WTC11 (cell line): ENCODE measurements at regions not wholly inside any gene's neighbourhood (a gene's known extent, or its start where the extent isn't known, plus 50 kb on each side); places are given as distances from the start of the nearest gene placed in this dataset.

Experiments
- ATAC-seq: fragments of 200-7000 bp; cut with Tn5 transposase; 2 replicates; pipeline ENCODE4 v1.10.0; 2021; ENCODE audit warnings: mild to moderate bottlenecking, moderate library complexity
- CTCF ChIA-PET: fragments of 300-600 bp; sonication (Branson Sonifier 250); formaldehyde crosslinking; loops from one replicate; lab custom pipeline; 2021; ENCODE audit warnings: antibody characterized with exemption; lab: Charles Lee
- POLR2A ChIA-PET: fragments of 350-600 bp; sonication (Branson Sonifier 250); formaldehyde crosslinking; loops from one replicate; lab custom pipeline; 2021; ENCODE audit warnings: antibody characterized with exemption; lab: Charles Lee
- DNase-seq: peaks from one replicate; pipeline ENCODE4 v3.0.0; 2021; ENCODE audit warnings: low spot score
- H3K27ac Mint-ChIP-seq: 2 replicates; pipeline ENCODE4 v1.8.0; 2021; ENCODE audit warnings: mixed read lengths
- H3K27me3 Mint-ChIP-seq: 2 replicates; pipeline ENCODE4 v1.8.0; 2021; ENCODE audit warnings: low read depth, mild to moderate bottlenecking, moderate library complexity, mixed read lengths
- H3K36me3 Mint-ChIP-seq: 2 replicates; pipeline ENCODE4 v1.8.0; 2021; ENCODE audit warnings: mixed read lengths
- H3K4me1 Mint-ChIP-seq: 2 replicates; pipeline ENCODE4 v1.8.0; 2022; ENCODE audit warnings: mixed read lengths
- H3K4me3 Mint-ChIP-seq: 2 replicates; pipeline ENCODE4 v1.8.0; 2021; ENCODE audit warnings: mild to moderate bottlenecking, moderate library complexity, mixed read lengths
- H3K9me3 Mint-ChIP-seq: 2 replicates; pipeline ENCODE4 v1.8.0; 2021; ENCODE audit warnings: mixed read lengths
- FOXK1 ChIP-seq: sonication (generic); formaldehyde crosslinking; IDR thresholded peaks from 2 replicates; pipeline ENCODE4 v1.8.0; 2022; ENCODE audit warnings: mild to moderate bottlenecking, moderate library complexity, missing genetic modification reagents
- GTF2I ChIP-seq: fragments of 250-450 bp; sonication (Bioruptor Pico); conservative IDR thresholded peaks from 2 replicates; pipeline ENCODE4 v1.4.0; 2021; ENCODE audit warnings: mild to moderate bottlenecking
- HMGA2 ChIP-seq: fragments of 250-450 bp; sonication (Bioruptor Pico); IDR thresholded peaks from 2 replicates; pipeline ENCODE4 v1.4.0; 2021; ENCODE audit warnings: mild to moderate bottlenecking, moderate library complexity
- NR1H2 ChIP-seq: sonication (generic); formaldehyde crosslinking; IDR thresholded peaks from 2 replicates; pipeline ENCODE4 v1.9.0; 2021; ENCODE audit warnings: mild to moderate bottlenecking, moderate library complexity, missing genetic modification reagents
- SOX15 ChIP-seq: fragments of 250-450 bp; sonication (Bioruptor Pico); IDR thresholded peaks from 2 replicates; pipeline ENCODE4 v1.9.0; 2021; ENCODE audit warnings: mild to moderate bottlenecking
- ZNF396 ChIP-seq: fragments of 250-450 bp; sonication (Bioruptor Pico); IDR thresholded peaks from 2 replicates; pipeline ENCODE4 v1.8.0; 2021; ENCODE audit warnings: mild to moderate bottlenecking, moderate library complexity, borderline replicate concordance
- ZNF671 ChIP-seq: fragments of 250-450 bp; sonication (Bioruptor Pico); IDR thresholded peaks from 2 replicates; pipeline ENCODE4 v1.8.0; 2021; ENCODE audit warnings: mild to moderate bottlenecking
- TF ChIP-seq, protein P1 (sequence below): sonication (generic); formaldehyde crosslinking; IDR thresholded peaks from 2 replicates; pipeline ENCODE4 v1.8.1; 2023; ENCODE audit warnings: mild to moderate bottlenecking, missing genetic modification reagents, moderate library complexity
- TF ChIP-seq, protein P2 (sequence below): sonication (generic); formaldehyde crosslinking; IDR thresholded peaks from 2 replicates; pipeline ENCODE4 v1.8.0; 2022; ENCODE audit warnings: mild to moderate bottlenecking, missing genetic modification reagents
- TF ChIP-seq, protein P3 (sequence below): sonication (generic); formaldehyde crosslinking; IDR thresholded peaks from 2 replicates; pipeline ENCODE4 v1.8.1; 2022; ENCODE audit warnings: mild to moderate bottlenecking, missing genetic modification reagents, moderate library complexity, borderline replicate concordance
- TF ChIP-seq, protein P4 (sequence below): sonication (generic); formaldehyde crosslinking; IDR thresholded peaks from 2 replicates; pipeline ENCODE4 v1.8.0; 2022; ENCODE audit warnings: mild to moderate bottlenecking, missing genetic modification reagents
- TF ChIP-seq, protein P5 (sequence below): sonication (generic); formaldehyde crosslinking; IDR thresholded peaks from 2 replicates; pipeline ENCODE4 v1.8.1; 2022; ENCODE audit warnings: missing genetic modification reagents, borderline replicate concordance
- TF ChIP-seq, protein P6 (sequence below): sonication (generic); formaldehyde crosslinking; conservative IDR thresholded peaks from 2 replicates; pipeline ENCODE4 v1.8.1; 2022; ENCODE audit warnings: mild to moderate bottlenecking, missing genetic modification reagents
- TF ChIP-seq, protein P7 (sequence below): sonication (generic); formaldehyde crosslinking; conservative IDR thresholded peaks from 2 replicates; pipeline ENCODE4 v1.8.1; 2023; ENCODE audit warnings: mild to moderate bottlenecking, low read depth, missing genetic modification reagents, moderate library complexity
- TF ChIP-seq, protein P8 (sequence below): sonication (generic); formaldehyde crosslinking; IDR thresholded peaks from 2 replicates; pipeline ENCODE4 v1.8.0; 2023; ENCODE audit warnings: missing genetic modification reagents, mild to moderate bottlenecking, borderline replicate concordance
- TF ChIP-seq, protein P9 (sequence below): sonication (generic); formaldehyde crosslinking; IDR thresholded peaks from 2 replicates; pipeline ENCODE4 v1.8.1; 2022; ENCODE audit warnings: low read depth, missing genetic modification reagents, borderline replicate concordance
- TF ChIP-seq, protein P10 (sequence below): sonication (generic); formaldehyde crosslinking; IDR thresholded peaks from 2 replicates; pipeline ENCODE4 v1.8.1; 2023; ENCODE audit warnings: mild to moderate bottlenecking, missing genetic modification reagents
- TF ChIP-seq, protein P11 (sequence below): sonication (generic); formaldehyde crosslinking; IDR thresholded peaks from 2 replicates; pipeline ENCODE4 v1.8.0; 2022; ENCODE audit warnings: mild to moderate bottlenecking, missing genetic modification reagents

DNA sequence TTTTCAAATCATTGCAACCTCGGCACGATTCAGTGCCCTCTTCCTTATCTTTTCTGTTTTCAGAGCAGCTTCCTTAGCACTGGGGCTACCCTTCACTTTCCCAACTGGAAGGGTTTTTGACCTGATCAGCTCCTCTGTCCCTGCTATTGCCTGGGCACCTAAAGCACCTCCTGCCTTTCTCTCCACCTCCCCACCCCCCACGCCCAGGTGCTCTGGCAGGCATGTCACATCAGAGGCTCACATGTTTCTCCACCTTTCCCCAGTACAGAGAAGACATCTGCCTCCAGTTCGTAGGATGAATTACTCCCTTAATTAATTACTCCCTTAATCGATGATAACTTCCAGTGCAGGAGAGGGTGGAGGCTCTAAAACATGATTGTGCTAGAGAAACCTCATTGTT lies 88.7 kb upstream of the LCLAT1 start (continued):
- TF ChIP-seq, protein P1, sequence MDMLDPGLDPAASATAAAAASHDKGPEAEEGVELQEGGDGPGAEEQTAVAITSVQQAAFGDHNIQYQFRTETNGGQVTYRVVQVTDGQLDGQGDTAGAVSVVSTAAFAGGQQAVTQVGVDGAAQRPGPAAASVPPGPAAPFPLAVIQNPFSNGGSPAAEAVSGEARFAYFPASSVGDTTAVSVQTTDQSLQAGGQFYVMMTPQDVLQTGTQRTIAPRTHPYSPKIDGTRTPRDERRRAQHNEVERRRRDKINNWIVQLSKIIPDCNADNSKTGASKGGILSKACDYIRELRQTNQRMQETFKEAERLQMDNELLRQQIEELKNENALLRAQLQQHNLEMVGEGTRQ (CRISPR knock-in tag), result no peak
- no peak for TF ChIP-seq ZNF671
- no peak for TF ChIP-seq SOX15
- TF ChIP-seq, protein P2, sequence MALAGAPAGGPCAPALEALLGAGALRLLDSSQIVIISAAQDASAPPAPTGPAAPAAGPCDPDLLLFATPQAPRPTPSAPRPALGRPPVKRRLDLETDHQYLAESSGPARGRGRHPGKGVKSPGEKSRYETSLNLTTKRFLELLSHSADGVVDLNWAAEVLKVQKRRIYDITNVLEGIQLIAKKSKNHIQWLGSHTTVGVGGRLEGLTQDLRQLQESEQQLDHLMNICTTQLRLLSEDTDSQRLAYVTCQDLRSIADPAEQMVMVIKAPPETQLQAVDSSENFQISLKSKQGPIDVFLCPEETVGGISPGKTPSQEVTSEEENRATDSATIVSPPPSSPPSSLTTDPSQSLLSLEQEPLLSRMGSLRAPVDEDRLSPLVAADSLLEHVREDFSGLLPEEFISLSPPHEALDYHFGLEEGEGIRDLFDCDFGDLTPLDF (CRISPR knock-in tag), result no peak
- TF ChIP-seq GTF2I, result no peak
- TF ChIP-seq, protein P3, sequence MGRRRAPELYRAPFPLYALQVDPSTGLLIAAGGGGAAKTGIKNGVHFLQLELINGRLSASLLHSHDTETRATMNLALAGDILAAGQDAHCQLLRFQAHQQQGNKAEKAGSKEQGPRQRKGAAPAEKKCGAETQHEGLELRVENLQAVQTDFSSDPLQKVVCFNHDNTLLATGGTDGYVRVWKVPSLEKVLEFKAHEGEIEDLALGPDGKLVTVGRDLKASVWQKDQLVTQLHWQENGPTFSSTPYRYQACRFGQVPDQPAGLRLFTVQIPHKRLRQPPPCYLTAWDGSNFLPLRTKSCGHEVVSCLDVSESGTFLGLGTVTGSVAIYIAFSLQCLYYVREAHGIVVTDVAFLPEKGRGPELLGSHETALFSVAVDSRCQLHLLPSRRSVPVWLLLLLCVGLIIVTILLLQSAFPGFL, result no peak
- no peak for TF ChIP-seq FOXK1 (CRISPR knock-in tag)

DNA sequence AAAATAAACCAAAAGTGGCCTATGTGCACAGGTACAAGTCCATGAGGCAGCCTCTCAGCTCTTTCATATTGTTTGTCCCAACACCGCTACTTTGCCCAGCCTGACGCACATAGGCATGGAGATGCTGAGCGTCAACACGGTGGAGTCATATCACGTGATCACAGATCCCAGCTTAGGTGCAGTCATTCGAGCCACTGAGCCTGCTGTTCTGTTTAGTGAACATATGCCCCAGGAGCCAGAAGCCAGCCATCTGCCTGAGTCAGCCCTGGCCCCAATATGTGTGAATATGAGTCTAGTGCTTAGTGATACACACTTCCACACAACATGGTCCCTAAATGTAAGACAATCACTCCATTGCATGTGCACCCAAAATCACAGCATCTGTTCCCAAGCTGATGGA lies 88.2 kb upstream of the LCLAT1 start:
- H3K9me3 Mint-ChIP-seq, result no peaks in the 10 kb centered on the region
- DNase-seq (no peak), ATAC-seq (no peak)
- no peaks in the 10 kb centered on the region for H3K36me3 Mint-ChIP-seq
- H3K4me1 Mint-ChIP-seq, result peaks cover 5% of the 10 kb centered on the region
- no peaks in the 10 kb centered on the region for H3K27me3 Mint-ChIP-seq
- POLR2A ChIA-PET, result no interaction called here
- H3K4me3 Mint-ChIP-seq, result no peak overlapping the region
- CTCF ChIA-PET, result interaction anchor here (1.3 to 1.7 kb wide), 2 partner anchors 194 to 353 kb away, joined by 4 to 5 read pairs; no protein-coding TSS in a partner anchor
- no peak overlapping the region for H3K27ac Mint-ChIP-seq
- TF ChIP-seq, protein P4, sequence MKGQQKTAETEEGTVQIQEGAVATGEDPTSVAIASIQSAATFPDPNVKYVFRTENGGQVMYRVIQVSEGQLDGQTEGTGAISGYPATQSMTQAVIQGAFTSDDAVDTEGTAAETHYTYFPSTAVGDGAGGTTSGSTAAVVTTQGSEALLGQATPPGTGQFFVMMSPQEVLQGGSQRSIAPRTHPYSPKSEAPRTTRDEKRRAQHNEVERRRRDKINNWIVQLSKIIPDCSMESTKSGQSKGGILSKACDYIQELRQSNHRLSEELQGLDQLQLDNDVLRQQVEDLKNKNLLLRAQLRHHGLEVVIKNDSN, result no peak
- TF ChIP-seq, protein P5, sequence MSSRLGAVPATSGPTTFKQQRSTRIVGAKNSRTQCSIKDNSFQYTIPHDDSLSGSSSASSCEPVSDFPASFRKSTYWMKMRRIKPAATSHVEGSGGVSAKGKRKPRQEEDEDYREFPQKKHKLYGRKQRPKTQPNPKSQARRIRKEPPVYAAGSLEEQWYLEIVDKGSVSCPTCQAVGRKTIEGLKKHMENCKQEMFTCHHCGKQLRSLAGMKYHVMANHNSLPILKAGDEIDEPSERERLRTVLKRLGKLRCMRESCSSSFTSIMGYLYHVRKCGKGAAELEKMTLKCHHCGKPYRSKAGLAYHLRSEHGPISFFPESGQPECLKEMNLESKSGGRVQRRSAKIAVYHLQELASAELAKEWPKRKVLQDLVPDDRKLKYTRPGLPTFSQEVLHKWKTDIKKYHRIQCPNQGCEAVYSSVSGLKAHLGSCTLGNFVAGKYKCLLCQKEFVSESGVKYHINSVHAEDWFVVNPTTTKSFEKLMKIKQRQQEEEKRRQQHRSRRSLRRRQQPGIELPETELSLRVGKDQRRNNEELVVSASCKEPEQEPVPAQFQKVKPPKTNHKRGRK, result no peak
- TF ChIP-seq, protein P6, sequence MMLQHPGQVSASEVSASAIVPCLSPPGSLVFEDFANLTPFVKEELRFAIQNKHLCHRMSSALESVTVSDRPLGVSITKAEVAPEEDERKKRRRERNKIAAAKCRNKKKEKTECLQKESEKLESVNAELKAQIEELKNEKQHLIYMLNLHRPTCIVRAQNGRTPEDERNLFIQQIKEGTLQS (CRISPR knock-in tag), result no peak
- TF ChIP-seq, protein P7, sequence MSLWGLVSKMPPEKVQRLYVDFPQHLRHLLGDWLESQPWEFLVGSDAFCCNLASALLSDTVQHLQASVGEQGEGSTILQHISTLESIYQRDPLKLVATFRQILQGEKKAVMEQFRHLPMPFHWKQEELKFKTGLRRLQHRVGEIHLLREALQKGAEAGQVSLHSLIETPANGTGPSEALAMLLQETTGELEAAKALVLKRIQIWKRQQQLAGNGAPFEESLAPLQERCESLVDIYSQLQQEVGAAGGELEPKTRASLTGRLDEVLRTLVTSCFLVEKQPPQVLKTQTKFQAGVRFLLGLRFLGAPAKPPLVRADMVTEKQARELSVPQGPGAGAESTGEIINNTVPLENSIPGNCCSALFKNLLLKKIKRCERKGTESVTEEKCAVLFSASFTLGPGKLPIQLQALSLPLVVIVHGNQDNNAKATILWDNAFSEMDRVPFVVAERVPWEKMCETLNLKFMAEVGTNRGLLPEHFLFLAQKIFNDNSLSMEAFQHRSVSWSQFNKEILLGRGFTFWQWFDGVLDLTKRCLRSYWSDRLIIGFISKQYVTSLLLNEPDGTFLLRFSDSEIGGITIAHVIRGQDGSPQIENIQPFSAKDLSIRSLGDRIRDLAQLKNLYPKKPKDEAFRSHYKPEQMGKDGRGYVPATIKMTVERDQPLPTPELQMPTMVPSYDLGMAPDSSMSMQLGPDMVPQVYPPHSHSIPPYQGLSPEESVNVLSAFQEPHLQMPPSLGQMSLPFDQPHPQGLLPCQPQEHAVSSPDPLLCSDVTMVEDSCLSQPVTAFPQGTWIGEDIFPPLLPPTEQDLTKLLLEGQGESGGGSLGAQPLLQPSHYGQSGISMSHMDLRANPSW (CRISPR knock-in tag), result no peak
- TF ChIP-seq, protein P8, sequence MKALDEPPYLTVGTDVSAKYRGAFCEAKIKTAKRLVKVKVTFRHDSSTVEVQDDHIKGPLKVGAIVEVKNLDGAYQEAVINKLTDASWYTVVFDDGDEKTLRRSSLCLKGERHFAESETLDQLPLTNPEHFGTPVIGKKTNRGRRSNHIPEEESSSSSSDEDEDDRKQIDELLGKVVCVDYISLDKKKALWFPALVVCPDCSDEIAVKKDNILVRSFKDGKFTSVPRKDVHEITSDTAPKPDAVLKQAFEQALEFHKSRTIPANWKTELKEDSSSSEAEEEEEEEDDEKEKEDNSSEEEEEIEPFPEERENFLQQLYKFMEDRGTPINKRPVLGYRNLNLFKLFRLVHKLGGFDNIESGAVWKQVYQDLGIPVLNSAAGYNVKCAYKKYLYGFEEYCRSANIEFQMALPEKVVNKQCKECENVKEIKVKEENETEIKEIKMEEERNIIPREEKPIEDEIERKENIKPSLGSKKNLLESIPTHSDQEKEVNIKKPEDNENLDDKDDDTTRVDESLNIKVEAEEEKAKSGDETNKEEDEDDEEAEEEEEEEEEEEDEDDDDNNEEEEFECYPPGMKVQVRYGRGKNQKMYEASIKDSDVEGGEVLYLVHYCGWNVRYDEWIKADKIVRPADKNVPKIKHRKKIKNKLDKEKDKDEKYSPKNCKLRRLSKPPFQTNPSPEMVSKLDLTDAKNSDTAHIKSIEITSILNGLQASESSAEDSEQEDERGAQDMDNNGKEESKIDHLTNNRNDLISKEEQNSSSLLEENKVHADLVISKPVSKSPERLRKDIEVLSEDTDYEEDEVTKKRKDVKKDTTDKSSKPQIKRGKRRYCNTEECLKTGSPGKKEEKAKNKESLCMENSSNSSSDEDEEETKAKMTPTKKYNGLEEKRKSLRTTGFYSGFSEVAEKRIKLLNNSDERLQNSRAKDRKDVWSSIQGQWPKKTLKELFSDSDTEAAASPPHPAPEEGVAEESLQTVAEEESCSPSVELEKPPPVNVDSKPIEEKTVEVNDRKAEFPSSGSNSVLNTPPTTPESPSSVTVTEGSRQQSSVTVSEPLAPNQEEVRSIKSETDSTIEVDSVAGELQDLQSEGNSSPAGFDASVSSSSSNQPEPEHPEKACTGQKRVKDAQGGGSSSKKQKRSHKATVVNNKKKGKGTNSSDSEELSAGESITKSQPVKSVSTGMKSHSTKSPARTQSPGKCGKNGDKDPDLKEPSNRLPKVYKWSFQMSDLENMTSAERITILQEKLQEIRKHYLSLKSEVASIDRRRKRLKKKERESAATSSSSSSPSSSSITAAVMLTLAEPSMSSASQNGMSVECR (CRISPR knock-in tag), result no peak
- TF ChIP-seq NR1H2 (CRISPR knock-in tag) (no peak), ZNF396 (CRISPR knock-in tag) (no peak), GTF2I (no peak), HMGA2 (CRISPR knock-in tag) (no peak)
- TF ChIP-seq, protein P9, sequence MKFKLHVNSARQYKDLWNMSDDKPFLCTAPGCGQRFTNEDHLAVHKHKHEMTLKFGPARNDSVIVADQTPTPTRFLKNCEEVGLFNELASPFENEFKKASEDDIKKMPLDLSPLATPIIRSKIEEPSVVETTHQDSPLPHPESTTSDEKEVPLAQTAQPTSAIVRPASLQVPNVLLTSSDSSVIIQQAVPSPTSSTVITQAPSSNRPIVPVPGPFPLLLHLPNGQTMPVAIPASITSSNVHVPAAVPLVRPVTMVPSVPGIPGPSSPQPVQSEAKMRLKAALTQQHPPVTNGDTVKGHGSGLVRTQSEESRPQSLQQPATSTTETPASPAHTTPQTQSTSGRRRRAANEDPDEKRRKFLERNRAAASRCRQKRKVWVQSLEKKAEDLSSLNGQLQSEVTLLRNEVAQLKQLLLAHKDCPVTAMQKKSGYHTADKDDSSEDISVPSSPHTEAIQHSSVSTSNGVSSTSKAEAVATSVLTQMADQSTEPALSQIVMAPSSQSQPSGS (CRISPR knock-in tag), result no peak
- TF ChIP-seq, protein P10, sequence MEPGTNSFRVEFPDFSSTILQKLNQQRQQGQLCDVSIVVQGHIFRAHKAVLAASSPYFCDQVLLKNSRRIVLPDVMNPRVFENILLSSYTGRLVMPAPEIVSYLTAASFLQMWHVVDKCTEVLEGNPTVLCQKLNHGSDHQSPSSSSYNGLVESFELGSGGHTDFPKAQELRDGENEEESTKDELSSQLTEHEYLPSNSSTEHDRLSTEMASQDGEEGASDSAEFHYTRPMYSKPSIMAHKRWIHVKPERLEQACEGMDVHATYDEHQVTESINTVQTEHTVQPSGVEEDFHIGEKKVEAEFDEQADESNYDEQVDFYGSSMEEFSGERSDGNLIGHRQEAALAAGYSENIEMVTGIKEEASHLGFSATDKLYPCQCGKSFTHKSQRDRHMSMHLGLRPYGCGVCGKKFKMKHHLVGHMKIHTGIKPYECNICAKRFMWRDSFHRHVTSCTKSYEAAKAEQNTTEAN (CRISPR knock-in tag), result no peak
- TF ChIP-seq, protein P3, result no peak
- TF ChIP-seq, protein P11, sequence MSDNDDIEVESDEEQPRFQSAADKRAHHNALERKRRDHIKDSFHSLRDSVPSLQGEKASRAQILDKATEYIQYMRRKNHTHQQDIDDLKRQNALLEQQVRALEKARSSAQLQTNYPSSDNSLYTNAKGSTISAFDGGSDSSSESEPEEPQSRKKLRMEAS (CRISPR knock-in tag), result no peak
